Thoracic aorta (tissue), 2 donors: ENCODE measurements at regions not wholly inside any gene's neighbourhood (a gene's known extent, or its start where the extent isn't known, plus 50 kb on each side); places are given as distances from the start of the nearest gene placed in this dataset.

Experiments used
- ATAC-seq: fragments of 150-250 bp; one replicate; pipeline ENCODE4 v1.8.0; 2017; ENCODE audit warnings: low read depth; ENCODE audit not compliant: insufficient number of reproducible peaks, low FRiP score
- DNase-seq: peaks from one replicate; pipeline ENCODE4 v3.0.0-alpha.2; 2020; ENCODE audit warnings: low spot score
- H3K27ac ChIP-seq, 2 donors: fragments of 200-600 bp; sonication (generic); 1 replicate in 1 of 2; 2 replicates in 1 of 2; pipeline ENCODE4 v1.5.1; 2016; ENCODE audit warnings: mild to moderate bottlenecking in 2 of 2, moderate library complexity in 2 of 2
- H3K27me3 ChIP-seq: fragments of 200-600 bp; sonication (generic); replicated peaks from 2 replicates; pipeline ENCODE4 v1.6.0; 2016; ENCODE audit warnings: mild to moderate bottlenecking; ENCODE audit not compliant: insufficient read depth
- H3K36me3 ChIP-seq: fragments of 200-600 bp; sonication (generic); one replicate; pipeline ENCODE4 v1.5.1; 2016
- H3K4me1 ChIP-seq, 2 donors: fragments of 200-600 bp; sonication (generic); 1 replicate in 1 of 2; 2 replicates in 1 of 2; pipeline versions ENCODE4 v1.5.1 to v1.6.0; 2016; ENCODE audit warnings: low read depth in 2 of 2, mild to moderate bottlenecking in 1 of 2; ENCODE audit not compliant: control insufficient read depth in 1 of 2
- H3K4me3 ChIP-seq: fragments of 200-600 bp; sonication (generic); 2 replicates; pipeline ENCODE4 v1.5.1; 2016; ENCODE audit warnings: mild to moderate bottlenecking
- H3K9me3 ChIP-seq: fragments of 200-600 bp; sonication (generic); 2 replicates; pipeline ENCODE4 v1.5.1; 2016
- CTCF ChIP-seq: fragments of 200-600 bp; sonication (generic); IDR thresholded peaks from one replicate; pipeline ENCODE4 v1.5.1; 2019; ENCODE audit warnings: antibody characterized with exemption

GRCh38 chr10:10302689-10303088 is 715.0 kb upstream of the CELF2 start:
- Histone ChIP-seq H3K4me1 (no peaks in the 10 kb centered on the region), H3K4me3 (no peak overlapping the region), H3K9me3 (no peaks in the 10 kb centered on the region), H3K27ac (no peak overlapping the region), H3K36me3 (no peaks in the 10 kb centered on the region), H3K27me3 (no peaks in the 10 kb centered on the region)
- no peak for TF ChIP-seq CTCF
- DNase-seq (no peak), ATAC-seq (no peak)

- H3K4me3 ChIP-seq = no peak overlapping the region
- TF ChIP-seq CTCF = no peak
- ATAC-seq (no peak), DNase-seq (no peak)
- no peaks in the 10 kb centered on the region for H3K4me1 ChIP-seq
- no peak overlapping the region for H3K27ac ChIP-seq
- H3K27me3 ChIP-seq = no peaks in the 10 kb centered on the region
- no peaks in the 10 kb centered on the region for H3K36me3 ChIP-seq
- no peaks in the 10 kb centered on the region for H3K9me3 ChIP-seq
Measured at GRCh38 chr10:10307036-10307435, 710.6 kb upstream of the CELF2 start.

- H3K27ac ChIP-seq = no peak overlapping the region
- TF ChIP-seq CTCF = no peak
- no peak for ATAC-seq
- H3K4me3 ChIP-seq = no peak overlapping the region
- no peak for DNase-seq
- no peaks in the 10 kb centered on the region for H3K36me3 ChIP-seq
- H3K9me3 ChIP-seq = no peaks in the 10 kb centered on the region
- no peaks in the 10 kb centered on the region for H3K27me3 ChIP-seq
- H3K4me1 ChIP-seq = no peaks in the 10 kb centered on the region
Measured at GRCh38 chr10:10307551-10307950, 710.1 kb upstream of the CELF2 start.

GRCh38 chr10:10310498-10310897 is 707.2 kb upstream of the CELF2 start:
- no peak overlapping the region for H3K4me3 ChIP-seq
- TF ChIP-seq CTCF = no peak
- H3K36me3 ChIP-seq = no peaks in the 10 kb centered on the region
- no peaks in the 10 kb centered on the region for H3K4me1 ChIP-seq
- no peak for ATAC-seq
- no peaks in the 10 kb centered on the region for H3K27me3 ChIP-seq
- H3K27ac ChIP-seq = no peak overlapping the region
- H3K9me3 ChIP-seq = no peaks in the 10 kb centered on the region
- no peak for DNase-seq

- Histone ChIP-seq H3K4me1 (no peaks in the 10 kb centered on the region), H3K36me3 (no peaks in the 10 kb centered on the region), H3K9me3 (no peaks in the 10 kb centered on the region), H3K4me3 (no peak overlapping the region), H3K27ac (no peak overlapping the region), H3K27me3 (no peaks in the 10 kb centered on the region)
- DNase-seq (no peak), ATAC-seq (no peak)
- no peak for TF ChIP-seq CTCF
Measured at GRCh38 chr10:10311966-10312365, 705.7 kb upstream of the CELF2 start.
